ENCODE measurements at regions not wholly inside any gene's neighbourhood (a gene's known extent, or its start where the extent isn't known, plus 50 kb on each side); places are given as distances from the start of the nearest gene placed in this dataset.

GRCh38 chr5:2282893-2283292, 400.2 kb upstream of the IRX4 start:
- no peak overlapping the region for H3K4me3 ChIP-seq (ENCODE audit: low read length in 2 of 2)
- no peak overlapping the region for H3K27ac ChIP-seq (ENCODE audit: low read depth, low read length)
- H3K27me3 ChIP-seq (ENCODE audit: insufficient read depth, low read length), result no peaks in the 10 kb centered on the region
- ChIA-PET POLR2A (ENCODE audit: partially characterized antibody) (no interaction called here), CTCF (ENCODE audit: partially characterized antibody) (no interaction called here)
- no peak for DNase-seq
- peaks cover 0 to 1% (median 0%) of the 10 kb centered on the region in 8 donors for H3K9me3 Mint-ChIP-seq
- no peaks in the 10 kb centered on the region for H3K36me3 ChIP-seq (ENCODE audit: insufficient read depth, low read length)
- H3K9me3 ChIP-seq (ENCODE audit: control insufficient read depth in 1 of 2, low read length in 2 of 2), result no peaks in the 10 kb centered on the region
- intact Hi-C loops (cut with micrococcal nuclease), result no loop called here
- no peaks in the 10 kb centered on the region for H3K4me1 Mint-ChIP-seq
- no peaks in the 10 kb centered on the region for H3K36me3 Mint-ChIP-seq
- H3K4me1 ChIP-seq (ENCODE audit: insufficient read depth, low read length), result no peaks in the 10 kb centered on the region
- no peaks in the 10 kb centered on the region for H3K27me3 Mint-ChIP-seq
- no peak overlapping the region for H3K4me3 Mint-ChIP-seq
- H3K27ac Mint-ChIP-seq, result no peak overlapping the region

GRCh38 chr5:2282034-2282690, 399.4 kb upstream of the IRX4 start:
- Mint-ChIP-seq H3K36me3 (no peaks in the 10 kb centered on the region), H3K4me3 (no peak overlapping the region), H3K4me1 (no peaks in the 10 kb centered on the region), H3K27ac (no peak overlapping the region), H3K27me3 (no peaks in the 10 kb centered on the region), H3K9me3 (peaks cover 0 to 3% (median 0%) of the 10 kb centered on the region in 8 donors)
- ChIA-PET POLR2A (ENCODE audit: partially characterized antibody) (no interaction called here), CTCF (ENCODE audit: partially characterized antibody) (no interaction called here)
- Histone ChIP-seq H3K4me1 (ENCODE audit: insufficient read depth, low read length) (no peaks in the 10 kb centered on the region), H3K27me3 (ENCODE audit: insufficient read depth, low read length) (no peaks in the 10 kb centered on the region), H3K36me3 (ENCODE audit: insufficient read depth, low read length) (no peaks in the 10 kb centered on the region), H3K9me3 (ENCODE audit: control insufficient read depth in 1 of 2, low read length in 2 of 2) (no peaks in the 10 kb centered on the region), H3K27ac (ENCODE audit: low read depth, low read length) (no peak overlapping the region), H3K4me3 (ENCODE audit: low read length in 2 of 2) (no peak overlapping the region)
- no peak for DNase-seq
- intact Hi-C loops (cut with micrococcal nuclease), result no loop called here

GRCh38 chr5:2281446-2281845, 398.7 kb upstream of the IRX4 start:
- Histone ChIP-seq H3K27ac (ENCODE audit: low read depth, low read length) (no peak overlapping the region), H3K4me1 (ENCODE audit: insufficient read depth, low read length) (no peaks in the 10 kb centered on the region), H3K27me3 (ENCODE audit: insufficient read depth, low read length) (no peaks in the 10 kb centered on the region), H3K4me3 (ENCODE audit: low read length in 2 of 2) (no peak overlapping the region), H3K36me3 (ENCODE audit: insufficient read depth, low read length) (no peaks in the 10 kb centered on the region), H3K9me3 (ENCODE audit: control insufficient read depth in 1 of 2, low read length in 2 of 2) (no peaks in the 10 kb centered on the region)
- Mint-ChIP-seq H3K4me1 (no peaks in the 10 kb centered on the region), H3K27me3 (no peaks in the 10 kb centered on the region), H3K27ac (no peak overlapping the region), H3K36me3 (no peaks in the 10 kb centered on the region), H3K9me3 (peaks cover 0 to 3% (median 0%) of the 10 kb centered on the region in 8 donors), H3K4me3 (no peak overlapping the region)
- ChIA-PET CTCF (ENCODE audit: partially characterized antibody) (no interaction called here), POLR2A (ENCODE audit: partially characterized antibody) (no interaction called here)
- DNase-seq, result no peak
- intact Hi-C loops (cut with micrococcal nuclease), result no loop called here

GRCh38 chr5:2280318-2280717, 397.6 kb upstream of the IRX4 start:
- no peak for DNase-seq
- intact Hi-C loops (cut with micrococcal nuclease), result no loop called here
- Histone ChIP-seq H3K36me3 (ENCODE audit: insufficient read depth, low read length) (no peaks in the 10 kb centered on the region), H3K27ac (ENCODE audit: low read depth, low read length) (no peak overlapping the region), H3K27me3 (ENCODE audit: insufficient read depth, low read length) (no peaks in the 10 kb centered on the region), H3K9me3 (ENCODE audit: control insufficient read depth in 1 of 2, low read length in 2 of 2) (no peaks in the 10 kb centered on the region), H3K4me1 (ENCODE audit: insufficient read depth, low read length) (no peaks in the 10 kb centered on the region), H3K4me3 (ENCODE audit: low read length in 2 of 2) (no peak overlapping the region)
- ChIA-PET CTCF (ENCODE audit: partially characterized antibody) (no interaction called here), POLR2A (ENCODE audit: partially characterized antibody) (no interaction called here)
- Mint-ChIP-seq H3K4me3 (no peak overlapping the region), H3K9me3 (peaks cover 0 to 3% (median 0%) of the 10 kb centered on the region in 8 donors), H3K4me1 (no peaks in the 10 kb centered on the region), H3K36me3 (no peaks in the 10 kb centered on the region), H3K27ac (no peak overlapping the region), H3K27me3 (no peaks in the 10 kb centered on the region)

GRCh38 chr5:2278825-2279456, 396.2 kb upstream of the IRX4 start:
- Mint-ChIP-seq H3K4me1 (no peaks in the 10 kb centered on the region), H3K4me3 (no peak overlapping the region), H3K27me3 (no peaks in the 10 kb centered on the region), H3K9me3 (peaks cover 0 to 3% (median 0%) of the 10 kb centered on the region in 8 donors), H3K36me3 (no peaks in the 10 kb centered on the region), H3K27ac (no peak overlapping the region)
- intact Hi-C loops (cut with micrococcal nuclease), result no loop called here
- POLR2A ChIA-PET (ENCODE audit: partially characterized antibody), result no interaction called here
- Histone ChIP-seq H3K9me3 (ENCODE audit: control insufficient read depth in 1 of 2, low read length in 2 of 2) (no peaks in the 10 kb centered on the region), H3K4me1 (ENCODE audit: insufficient read depth, low read length) (no peaks in the 10 kb centered on the region), H3K36me3 (ENCODE audit: insufficient read depth, low read length) (no peaks in the 10 kb centered on the region), H3K27me3 (ENCODE audit: insufficient read depth, low read length) (no peaks in the 10 kb centered on the region), H3K27ac (ENCODE audit: low read depth, low read length) (no peak overlapping the region), H3K4me3 (ENCODE audit: low read length in 2 of 2) (no peak overlapping the region)
- DNase-seq, result no peak
- CTCF ChIA-PET (ENCODE audit: partially characterized antibody), result no interaction called here

- no peaks in the 10 kb centered on the region for H3K9me3 ChIP-seq (ENCODE audit: control insufficient read depth in 1 of 2, low read length in 2 of 2)
- no peak overlapping the region for H3K27ac Mint-ChIP-seq
- H3K4me3 ChIP-seq (ENCODE audit: low read length in 2 of 2), result no peak overlapping the region
- H3K4me1 ChIP-seq (ENCODE audit: insufficient read depth, low read length), result no peaks in the 10 kb centered on the region
- ChIA-PET CTCF (ENCODE audit: partially characterized antibody) (no interaction called here), POLR2A (ENCODE audit: partially characterized antibody) (no interaction called here)
- no peak for DNase-seq
- no peaks in the 10 kb centered on the region for H3K36me3 ChIP-seq (ENCODE audit: insufficient read depth, low read length)
- H3K9me3 Mint-ChIP-seq, result peaks cover 0 to 3% (median 0%) of the 10 kb centered on the region in 8 donors
- no peaks in the 10 kb centered on the region for H3K27me3 Mint-ChIP-seq
- H3K27ac ChIP-seq (ENCODE audit: low read depth, low read length), result no peak overlapping the region
- no peaks in the 10 kb centered on the region for H3K27me3 ChIP-seq (ENCODE audit: insufficient read depth, low read length)
- H3K36me3 Mint-ChIP-seq, result no peaks in the 10 kb centered on the region
- H3K4me1 Mint-ChIP-seq, result no peaks in the 10 kb centered on the region
- intact Hi-C loops (cut with micrococcal nuclease), result no loop called here
- no peak overlapping the region for H3K4me3 Mint-ChIP-seq
These were observed 395.2 kb upstream of the IRX4 start for GRCh38 chr5:2277886-2278285.

GRCh38 chr5:2276101-2276500, 393.4 kb upstream of the IRX4 start:
- Mint-ChIP-seq H3K27ac (no peak overlapping the region), H3K36me3 (no peaks in the 10 kb centered on the region), H3K27me3 (peaks cover 0 to 1% of the 10 kb centered on the region in 2 donors), H3K9me3 (peaks cover 0 to 3% (median 0%) of the 10 kb centered on the region in 8 donors), H3K4me1 (no peaks in the 10 kb centered on the region), H3K4me3 (no peak overlapping the region)
- no peak for DNase-seq
- H3K27ac ChIP-seq (ENCODE audit: low read depth, low read length), result no peak overlapping the region
- intact Hi-C loops (cut with micrococcal nuclease), result no loop called here
- H3K36me3 ChIP-seq (ENCODE audit: insufficient read depth, low read length), result no peaks in the 10 kb centered on the region
- POLR2A ChIA-PET (ENCODE audit: partially characterized antibody), result no interaction called here
- no peaks in the 10 kb centered on the region for H3K27me3 ChIP-seq (ENCODE audit: insufficient read depth, low read length)
- CTCF ChIA-PET (ENCODE audit: partially characterized antibody), result no interaction called here
- no peaks in the 10 kb centered on the region for H3K9me3 ChIP-seq (ENCODE audit: control insufficient read depth in 1 of 2, low read length in 2 of 2)
- H3K4me3 ChIP-seq (ENCODE audit: low read length in 2 of 2), result no peak overlapping the region
- H3K4me1 ChIP-seq (ENCODE audit: insufficient read depth, low read length), result no peaks in the 10 kb centered on the region

Measured in CD4-positive, alpha-beta memory T cell (primary cell).